ENCODE measurements at regions not wholly inside any gene's neighbourhood (a gene's known extent, or its start where the extent isn't known, plus 50 kb on each side); places are given as distances from the start of the nearest gene placed in this dataset.
"Not testable (repeated sequence)": the region's sequence is repeated elsewhere in the genome, so short reads cannot be mapped to it uniquely, and the experiment has no call there.

GRCh38 chrX:87901060-87901459, 383.5 kb downstream of the KLHL4 start:
- DNase-seq (ENCODE audit: low read depth): no peak
- H3K4me3 ChIP-seq (ENCODE audit: low read depth, low read length): no peak overlapping the region
- TF ChIP-seq, protein P1, sequence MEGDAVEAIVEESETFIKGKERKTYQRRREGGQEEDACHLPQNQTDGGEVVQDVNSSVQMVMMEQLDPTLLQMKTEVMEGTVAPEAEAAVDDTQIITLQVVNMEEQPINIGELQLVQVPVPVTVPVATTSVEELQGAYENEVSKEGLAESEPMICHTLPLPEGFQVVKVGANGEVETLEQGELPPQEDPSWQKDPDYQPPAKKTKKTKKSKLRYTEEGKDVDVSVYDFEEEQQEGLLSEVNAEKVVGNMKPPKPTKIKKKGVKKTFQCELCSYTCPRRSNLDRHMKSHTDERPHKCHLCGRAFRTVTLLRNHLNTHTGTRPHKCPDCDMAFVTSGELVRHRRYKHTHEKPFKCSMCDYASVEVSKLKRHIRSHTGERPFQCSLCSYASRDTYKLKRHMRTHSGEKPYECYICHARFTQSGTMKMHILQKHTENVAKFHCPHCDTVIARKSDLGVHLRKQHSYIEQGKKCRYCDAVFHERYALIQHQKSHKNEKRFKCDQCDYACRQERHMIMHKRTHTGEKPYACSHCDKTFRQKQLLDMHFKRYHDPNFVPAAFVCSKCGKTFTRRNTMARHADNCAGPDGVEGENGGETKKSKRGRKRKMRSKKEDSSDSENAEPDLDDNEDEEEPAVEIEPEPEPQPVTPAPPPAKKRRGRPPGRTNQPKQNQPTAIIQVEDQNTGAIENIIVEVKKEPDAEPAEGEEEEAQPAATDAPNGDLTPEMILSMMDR (IDR thresholded peaks at IDR 0.05; ENCODE audit: insufficient read depth, low read depth, low read length, missing control alignments): no peak

- TF ChIP-seq, protein P1 (IDR thresholded peaks at IDR 0.05; ENCODE audit: insufficient read depth, low read depth, low read length, missing control alignments): no peak
- no peak overlapping the region for H3K4me3 ChIP-seq (ENCODE audit: low read depth, low read length)
- no peak for DNase-seq (ENCODE audit: low read depth)
Measured at GRCh38 chrX:87914726-87915125, 397.1 kb downstream of the KLHL4 start.

DNA sequence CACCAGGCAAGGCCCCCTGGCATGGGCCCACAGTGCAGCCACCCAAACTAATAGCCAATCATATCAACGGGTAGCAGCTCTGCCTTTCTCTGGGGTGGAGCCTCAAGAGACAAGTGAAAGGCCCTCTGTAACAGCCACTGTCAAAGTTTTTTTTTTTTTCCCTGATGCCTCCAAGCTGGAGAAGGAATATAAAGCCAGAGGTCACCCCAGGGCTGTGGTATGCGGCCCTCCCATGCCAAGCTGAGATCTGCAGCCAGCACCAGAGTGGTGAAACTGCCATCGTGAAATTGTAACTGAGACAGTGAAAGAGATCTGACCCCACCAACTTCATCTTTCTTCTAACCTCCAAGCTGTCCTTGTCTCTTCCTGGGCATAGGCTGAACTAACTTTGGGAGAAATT, 407.0 kb downstream of the KLHL4 start:
- TF ChIP-seq, protein P1 (IDR thresholded peaks at IDR 0.05; ENCODE audit: insufficient read depth, low read depth, low read length, missing control alignments): no peak
- H3K4me3 ChIP-seq (ENCODE audit: low read depth, low read length): no peak overlapping the region
- no peak for DNase-seq (ENCODE audit: low read depth)

GRCh38 chrX:87941841-87942240, 424.2 kb downstream of the KLHL4 start:
- no peak for DNase-seq (ENCODE audit: low read depth)
- no peak overlapping the region for H3K4me3 ChIP-seq (ENCODE audit: low read depth, low read length)
- TF ChIP-seq, protein P1 (IDR thresholded peaks at IDR 0.05; ENCODE audit: insufficient read depth, low read depth, low read length, missing control alignments): no peak

- TF ChIP-seq, protein P1 (IDR thresholded peaks at IDR 0.05; ENCODE audit: insufficient read depth, low read depth, low read length, missing control alignments): no peak
- no peak overlapping the region for H3K4me3 ChIP-seq (ENCODE audit: low read depth, low read length)
- no peak for DNase-seq (ENCODE audit: low read depth)
Measured at GRCh38 chrX:87961471-87961870, 443.9 kb downstream of the KLHL4 start.

DNA sequence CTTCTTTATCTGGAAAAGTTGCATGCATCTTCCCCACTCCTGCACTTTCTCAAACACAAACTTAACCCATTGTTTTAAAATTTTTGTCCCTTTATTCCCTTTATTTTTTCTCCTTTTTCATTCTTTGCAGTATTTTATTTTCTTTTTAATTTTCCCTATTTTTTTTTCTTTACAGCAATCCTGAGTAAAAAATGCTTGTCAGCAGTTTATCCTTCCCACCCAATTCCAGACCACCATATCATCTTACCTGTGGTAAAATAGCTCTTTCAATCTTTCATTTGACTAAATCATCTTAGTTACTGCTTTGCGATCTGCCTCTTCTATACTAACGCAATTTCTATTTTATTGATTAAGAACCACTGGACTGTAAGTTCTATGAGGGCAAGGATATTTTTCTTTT, 450.5 kb downstream of the KLHL4 start:
- no peak overlapping the region for H3K4me3 ChIP-seq (ENCODE audit: low read depth, low read length)
- no peak for DNase-seq (ENCODE audit: low read depth)
- TF ChIP-seq, protein P1 (IDR thresholded peaks at IDR 0.05; ENCODE audit: insufficient read depth, low read depth, low read length, missing control alignments): no peak

DNA sequence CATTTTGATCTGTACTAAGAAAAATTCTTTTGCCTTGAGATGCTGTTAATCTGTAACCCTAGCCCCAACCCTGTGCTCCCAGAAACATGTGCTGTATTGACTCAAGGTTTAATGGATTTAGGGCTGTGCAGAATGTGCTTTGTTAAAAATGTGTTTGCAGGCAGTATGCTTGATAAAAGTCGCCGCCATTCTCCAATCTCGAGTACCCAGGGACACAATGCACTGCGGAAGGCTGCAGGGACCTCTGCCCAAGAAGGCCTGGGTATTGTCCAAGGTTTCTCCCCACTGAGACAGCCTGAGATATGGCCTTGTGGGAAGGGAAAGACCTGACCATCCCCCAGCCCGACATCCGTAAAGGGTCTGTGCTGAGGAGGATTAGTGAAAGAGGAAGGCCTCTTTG, 454.5 kb downstream of the KLHL4 start:
- DNase-seq (ENCODE audit: low read depth); H3K4me3 ChIP-seq (ENCODE audit: low read depth, low read length): not testable (repeated sequence)

All from GM12865 (cell line).